Ishikawa (cell line): ENCODE measurements at regions not wholly inside any gene's neighbourhood (a gene's known extent, or its start where the extent isn't known, plus 50 kb on each side); places are given as distances from the start of the nearest gene placed in this dataset.

Experiments used
- CEBPB ChIP-seq: IDR thresholded peaks from 2 replicates; pipeline ENCODE4 v1.6.1; 2012
- CREB1 ChIP-seq: IDR thresholded peaks from 2 replicates; pipeline ENCODE4 v1.6.1; 2012; ENCODE audit warnings: low read depth
- EGR1 ChIP-seq: IDR thresholded peaks from 2 replicates; pipeline ENCODE4 v1.6.1; 2012
- EP300 ChIP-seq: IDR thresholded peaks from 2 replicates; pipeline ENCODE4 v1.6.1; 2012; ENCODE audit warnings: borderline replicate concordance
- FOXM1 ChIP-seq: IDR thresholded peaks from 2 replicates; pipeline ENCODE4 v1.6.1; 2012; ENCODE audit warnings: low read depth, borderline replicate concordance
- MAX ChIP-seq: IDR thresholded peaks from 2 replicates; pipeline ENCODE4 v1.6.1; 2012
- NFIC ChIP-seq: IDR thresholded peaks from 2 replicates; pipeline ENCODE4 v1.6.1; 2012
- RAD21 ChIP-seq: IDR thresholded peaks from 2 replicates; pipeline ENCODE4 v1.6.1; 2012; ENCODE audit warnings: low read depth
- TAF1 ChIP-seq: IDR thresholded peaks from 2 replicates; pipeline ENCODE4 v1.6.1; 2012; ENCODE audit warnings: low read depth, mild to moderate bottlenecking
- TCF12 ChIP-seq: IDR thresholded peaks from 2 replicates; pipeline ENCODE4 v1.6.1; 2012; ENCODE audit warnings: low read depth
- TEAD4 ChIP-seq: IDR thresholded peaks from 2 replicates; pipeline ENCODE4 v1.6.1; 2012
- YY1 ChIP-seq: IDR thresholded peaks from 2 replicates; pipeline ENCODE4 v1.6.1; 2012; ENCODE audit warnings: low read depth
- ZBTB7A ChIP-seq: IDR thresholded peaks from 2 replicates; pipeline ENCODE4 v1.6.1; 2012; ENCODE audit warnings: low read depth
- TF ChIP-seq, protein P1 (sequence below): IDR thresholded peaks from 2 replicates; pipeline ENCODE4 v1.6.1; 2012
- TF ChIP-seq, protein P2 (sequence below): IDR thresholded peaks from 2 replicates; pipeline ENCODE4 v1.6.1; 2012; ENCODE audit warnings: low read depth, mild to moderate bottlenecking

DNA sequence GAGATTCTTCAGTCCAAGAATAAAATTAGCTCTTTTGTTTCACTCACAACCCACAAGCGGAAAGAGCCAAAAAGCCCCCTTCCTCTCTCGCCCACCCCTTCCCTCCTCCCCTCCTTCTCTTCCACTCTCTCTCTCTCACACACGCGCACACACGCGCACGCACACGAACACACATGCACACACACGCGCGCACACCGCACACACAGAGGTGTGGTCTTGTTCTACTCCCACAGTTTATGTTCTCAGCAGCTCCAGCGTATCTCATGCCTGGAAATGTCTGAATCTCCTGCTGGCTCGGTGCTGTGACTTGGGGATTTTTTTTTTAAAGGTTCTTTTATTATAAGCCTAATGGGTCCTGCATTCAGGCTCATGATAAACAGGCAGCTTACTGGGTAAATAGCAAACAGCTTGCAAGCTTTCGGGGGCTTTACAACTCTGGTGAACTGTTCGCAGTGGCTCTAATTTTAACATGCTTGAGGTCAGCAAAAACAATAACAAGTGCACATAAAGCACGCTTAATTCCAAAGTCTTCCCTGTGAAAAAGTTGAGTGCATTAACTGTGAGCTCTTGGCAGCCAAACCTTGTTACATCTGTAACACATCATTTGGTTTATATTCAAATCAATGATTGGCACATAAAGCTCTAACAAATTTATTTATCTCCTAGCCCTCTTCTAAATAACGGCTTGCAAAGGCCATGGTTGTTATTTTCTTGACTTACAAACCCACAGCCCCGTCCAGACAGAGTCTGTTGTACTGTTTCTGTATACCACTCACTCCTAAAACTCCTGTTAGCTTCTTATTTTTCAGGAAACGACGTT, 424.1 kb upstream of the MGMT start:
- TF ChIP-seq CEBPB (no peak), FOXM1 (no peak), TCF12 (no peak), MAX (no peak), YY1 (no peak), NFIC (no peak), EP300 (no peak), TEAD4 (no peak), CREB1 (no peak), EGR1 (no peak), ZBTB7A (no peak), RAD21 (no peak), TAF1 (no peak)
- TF ChIP-seq, protein P1, sequence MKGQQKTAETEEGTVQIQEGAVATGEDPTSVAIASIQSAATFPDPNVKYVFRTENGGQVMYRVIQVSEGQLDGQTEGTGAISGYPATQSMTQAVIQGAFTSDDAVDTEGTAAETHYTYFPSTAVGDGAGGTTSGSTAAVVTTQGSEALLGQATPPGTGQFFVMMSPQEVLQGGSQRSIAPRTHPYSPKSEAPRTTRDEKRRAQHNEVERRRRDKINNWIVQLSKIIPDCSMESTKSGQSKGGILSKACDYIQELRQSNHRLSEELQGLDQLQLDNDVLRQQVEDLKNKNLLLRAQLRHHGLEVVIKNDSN: no peak
- TF ChIP-seq, protein P2, sequence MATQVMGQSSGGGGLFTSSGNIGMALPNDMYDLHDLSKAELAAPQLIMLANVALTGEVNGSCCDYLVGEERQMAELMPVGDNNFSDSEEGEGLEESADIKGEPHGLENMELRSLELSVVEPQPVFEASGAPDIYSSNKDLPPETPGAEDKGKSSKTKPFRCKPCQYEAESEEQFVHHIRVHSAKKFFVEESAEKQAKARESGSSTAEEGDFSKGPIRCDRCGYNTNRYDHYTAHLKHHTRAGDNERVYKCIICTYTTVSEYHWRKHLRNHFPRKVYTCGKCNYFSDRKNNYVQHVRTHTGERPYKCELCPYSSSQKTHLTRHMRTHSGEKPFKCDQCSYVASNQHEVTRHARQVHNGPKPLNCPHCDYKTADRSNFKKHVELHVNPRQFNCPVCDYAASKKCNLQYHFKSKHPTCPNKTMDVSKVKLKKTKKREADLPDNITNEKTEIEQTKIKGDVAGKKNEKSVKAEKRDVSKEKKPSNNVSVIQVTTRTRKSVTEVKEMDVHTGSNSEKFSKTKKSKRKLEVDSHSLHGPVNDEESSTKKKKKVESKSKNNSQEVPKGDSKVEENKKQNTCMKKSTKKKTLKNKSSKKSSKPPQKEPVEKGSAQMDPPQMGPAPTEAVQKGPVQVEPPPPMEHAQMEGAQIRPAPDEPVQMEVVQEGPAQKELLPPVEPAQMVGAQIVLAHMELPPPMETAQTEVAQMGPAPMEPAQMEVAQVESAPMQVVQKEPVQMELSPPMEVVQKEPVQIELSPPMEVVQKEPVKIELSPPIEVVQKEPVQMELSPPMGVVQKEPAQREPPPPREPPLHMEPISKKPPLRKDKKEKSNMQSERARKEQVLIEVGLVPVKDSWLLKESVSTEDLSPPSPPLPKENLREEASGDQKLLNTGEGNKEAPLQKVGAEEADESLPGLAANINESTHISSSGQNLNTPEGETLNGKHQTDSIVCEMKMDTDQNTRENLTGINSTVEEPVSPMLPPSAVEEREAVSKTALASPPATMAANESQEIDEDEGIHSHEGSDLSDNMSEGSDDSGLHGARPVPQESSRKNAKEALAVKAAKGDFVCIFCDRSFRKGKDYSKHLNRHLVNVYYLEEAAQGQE: no peak

DNA sequence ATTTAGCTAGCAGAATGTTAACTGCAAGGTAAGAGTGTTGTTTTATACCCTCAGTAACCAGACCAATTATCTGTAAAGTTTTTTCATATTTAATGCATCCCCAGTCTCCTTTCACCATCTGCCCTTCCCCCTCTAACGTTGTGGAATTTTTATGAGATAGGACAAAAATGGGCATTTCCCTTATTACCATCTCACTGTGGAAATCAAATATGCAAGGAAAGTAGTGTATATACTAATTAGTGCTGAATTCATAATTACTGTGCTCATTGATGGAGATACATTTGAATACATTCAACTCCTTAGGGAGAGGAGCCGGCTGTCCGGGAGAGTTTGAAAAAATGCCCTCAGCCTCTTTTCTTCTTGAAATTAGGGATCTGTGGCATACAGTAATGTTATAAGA, 423.4 kb upstream of the MGMT start:
- TF ChIP-seq, protein P1: no peak
- no peak for TF ChIP-seq RAD21
- TF ChIP-seq MAX: no peak
- TF ChIP-seq NFIC: no peak
- no peak for TF ChIP-seq TAF1
- TF ChIP-seq CREB1: no peak
- no peak for TF ChIP-seq CEBPB
- TF ChIP-seq TCF12: no peak
- no peak for TF ChIP-seq ZBTB7A
- no peak for TF ChIP-seq TEAD4
- no peak for TF ChIP-seq EGR1
- TF ChIP-seq, protein P2: no peak
- no peak for TF ChIP-seq FOXM1
- TF ChIP-seq YY1: no peak
- TF ChIP-seq EP300: no peak

DNA sequence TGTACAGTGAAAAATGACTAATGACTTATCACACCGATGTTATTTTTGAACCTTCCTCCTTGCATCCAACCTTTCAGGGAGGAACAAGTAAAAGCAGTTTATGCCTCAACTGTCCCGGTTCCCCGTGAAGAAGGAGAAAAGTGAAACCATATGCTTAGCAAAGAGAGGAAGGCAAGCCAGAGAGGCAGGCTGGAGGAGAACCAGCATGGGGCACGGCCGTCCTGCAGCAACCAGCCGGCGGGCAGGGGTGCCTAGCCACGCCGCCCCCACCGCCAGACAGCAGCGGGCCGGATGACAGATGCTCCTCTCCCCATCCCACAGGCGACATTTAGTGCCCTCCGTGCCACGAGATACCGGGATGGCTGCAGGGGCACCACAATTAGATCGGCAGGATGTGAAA, 421.4 kb upstream of the MGMT start:
- no peak for TF ChIP-seq NFIC

DNA sequence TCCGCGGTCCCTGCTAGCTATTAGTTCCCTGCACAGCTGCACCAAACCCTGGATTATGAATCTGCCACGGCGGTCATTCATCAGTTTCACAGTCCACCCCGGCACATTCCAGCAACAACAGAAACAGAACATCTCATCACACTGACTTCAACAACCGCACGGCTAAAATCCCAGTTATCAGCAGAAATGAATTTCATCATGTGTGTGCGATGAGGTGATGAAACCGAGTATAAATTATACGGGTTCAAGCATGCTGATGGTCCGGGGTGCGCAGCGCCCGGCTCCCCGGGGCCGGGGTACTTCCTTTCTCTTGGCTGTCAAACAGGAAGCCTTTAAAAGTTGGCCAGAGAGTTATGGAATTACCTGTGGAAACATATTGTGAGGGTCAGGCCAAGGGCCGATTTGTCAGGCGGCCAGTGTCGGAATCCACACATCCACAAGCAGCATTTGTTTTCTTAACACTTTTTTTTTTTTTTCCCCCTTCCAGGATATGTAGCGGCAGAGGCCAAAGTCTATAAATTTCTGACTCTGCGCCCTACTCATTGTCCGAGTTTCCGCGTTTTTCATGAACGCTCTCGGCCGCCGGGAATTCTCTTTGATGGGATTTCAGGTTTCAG, 420.9 kb upstream of the MGMT start:
- no peak for TF ChIP-seq CEBPB

DNA sequence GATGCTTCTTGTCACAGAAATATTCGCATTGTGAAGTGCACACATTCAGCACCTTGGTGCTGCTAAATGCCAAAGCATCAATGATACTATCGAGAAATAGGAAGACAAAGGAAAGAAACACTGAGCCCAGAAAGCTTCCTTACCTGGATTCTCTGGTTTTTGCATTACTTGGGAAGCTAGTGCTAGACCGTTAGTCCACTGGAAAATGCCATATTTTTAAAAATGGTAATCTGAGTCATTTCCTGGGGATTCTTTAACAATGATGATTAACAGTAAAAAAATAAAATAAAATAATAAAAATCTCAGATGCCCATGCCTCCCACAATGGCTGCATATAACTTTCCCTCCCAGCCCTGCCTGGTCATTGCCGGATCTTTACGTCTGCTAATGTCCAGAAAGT, 420.1 kb upstream of the MGMT start:
- TF ChIP-seq TCF12 (no peak), MAX (no peak), NFIC (no peak), ZBTB7A (no peak), EGR1 (no peak), YY1 (no peak), CREB1 (no peak), CEBPB (no peak), TAF1 (no peak), FOXM1 (no peak), TEAD4 (no peak), RAD21 (no peak), EP300 (no peak)
- TF ChIP-seq, protein P2: no peak
- TF ChIP-seq, protein P1: no peak
